IMR-90 (cell line): ENCODE measurements at regions not wholly inside any gene's neighbourhood (a gene's known extent, or its start where the extent isn't known, plus 50 kb on each side); places are given as distances from the start of the nearest gene placed in this dataset.

Source experiments
- ATAC-seq: fragments of 200-7000 bp; cut with Tn5 transposase; 2 replicates; pipeline ENCODE4 v1.9.1; 2020; ENCODE audit warnings: low read depth, mild to moderate bottlenecking, moderate library complexity
- BruUV-seq: library from RNA; stranded (reverse); fragments of 400-500 nt; replicated peaks from 2 replicates; lab custom pipeline; 2021; lab: Mats Ljungman, UMichigan
- CTCF ChIA-PET: fragments of 300-600 bp; formaldehyde crosslinking; extraction: SDS; loops from one replicate; lab custom pipeline; 2021; ENCODE audit warnings: antibody characterized with exemption; lab: Yijun Ruan, JAX
- POLR2A ChIA-PET: fragments of 300-600 bp; sonication (Branson Sonifier 250); formaldehyde crosslinking; loops from one replicate; lab custom pipeline; 2022; ENCODE audit warnings: antibody characterized with exemption; ENCODE audit not compliant: unreplicated experiment; lab: Charles Lee
- DNase-seq: peaks from one replicate; pipeline ENCODE4 v3.0.0; 2013
- H2AFZ ChIP-seq: replicated peaks from 2 replicates; pipeline ENCODE3; 2013; ENCODE audit warnings: low read length, mild to moderate bottlenecking; ENCODE audit not compliant: poor library complexity
- H2AK5ac ChIP-seq: 2 replicates; pipeline ENCODE4 v1.6.1; 2013; ENCODE audit warnings: low read depth, low read length, inconsistent platforms
- H2AK9ac ChIP-seq: replicated peaks from 2 replicates; pipeline ENCODE3; 2013; ENCODE audit warnings: mild to moderate bottlenecking, low read depth, low read length, moderate library complexity; ENCODE audit not compliant: poor library complexity
- H2BK120ac ChIP-seq: 2 replicates; pipeline ENCODE4 v1.6.1; 2013; ENCODE audit warnings: low read depth, low read length, inconsistent platforms
- H2BK15ac ChIP-seq: 3 replicates; pipeline ENCODE4 v1.6.1; 2013; ENCODE audit warnings: low read depth, low read length, inconsistent platforms
- H2BK20ac ChIP-seq: 2 replicates; pipeline ENCODE4 v1.6.1; 2013; ENCODE audit warnings: low read depth, mild to moderate bottlenecking, inconsistent platforms, low read length, moderate library complexity
- H2BK5ac ChIP-seq: 2 replicates; pipeline ENCODE4 v1.6.1; 2013; ENCODE audit warnings: mild to moderate bottlenecking, low read depth, low read length, inconsistent platforms; ENCODE audit not compliant: poor library complexity, severe bottlenecking
- H3K14ac ChIP-seq: replicated peaks from 2 replicates; pipeline ENCODE4 v1.6.1; 2013; ENCODE audit warnings: low read depth, low read length, inconsistent platforms
- H3K18ac ChIP-seq: 2 replicates; pipeline ENCODE4 v1.6.1; 2013; ENCODE audit warnings: low read depth, low read length, control low read depth
- H3K23ac ChIP-seq: 2 replicates; pipeline ENCODE4 v1.6.1; 2013; ENCODE audit warnings: low read depth, low read length, inconsistent platforms
- H3K27ac ChIP-seq: 2 replicates; pipeline ENCODE4 v1.5.1; 2013; ENCODE audit warnings: mild to moderate bottlenecking, control low read depth, low read length; ENCODE audit not compliant: insufficient read depth
- H3K27me3 ChIP-seq: 2 replicates; pipeline ENCODE4 v1.6.1; 2013; ENCODE audit warnings: low read length; ENCODE audit not compliant: control insufficient read depth, insufficient read depth
- H3K36me3 ChIP-seq: 2 replicates; pipeline ENCODE4 v1.6.1; 2013; ENCODE audit warnings: low read length, mixed read lengths; ENCODE audit not compliant: control insufficient read depth, insufficient read depth
- H3K4ac ChIP-seq: 2 replicates; pipeline ENCODE4 v1.6.1; 2013; ENCODE audit warnings: low read depth, low read length, inconsistent platforms
- H3K4me1 ChIP-seq: 2 replicates; pipeline ENCODE4 v1.6.1; 2013; ENCODE audit warnings: low read length, mixed read lengths; ENCODE audit not compliant: control insufficient read depth, insufficient read depth
- H3K4me2 ChIP-seq: 2 replicates; pipeline ENCODE4 v1.6.1; 2013; ENCODE audit warnings: low read depth, mild to moderate bottlenecking, control low read depth, low read length, moderate library complexity
- H3K4me3 ChIP-seq: 2 replicates; pipeline ENCODE4 v1.5.1; 2013; ENCODE audit warnings: low read depth, mild to moderate bottlenecking, control low read depth, low read length, moderate library complexity; ENCODE audit not compliant: insufficient read depth
- H3K56ac ChIP-seq: 2 replicates; pipeline ENCODE4 v1.6.1; 2013; ENCODE audit warnings: low read length, inconsistent platforms; ENCODE audit not compliant: insufficient read depth; ENCODE audit errors: extremely low read depth
- H3K79me1 ChIP-seq, 2 experiments: 2 replicates each; pipeline ENCODE4 v1.6.1; 2013; ENCODE audit warnings: low read length in 2 of 2, inconsistent platforms in 1 of 2, low read depth in 1 of 2
- H3K9ac ChIP-seq: 2 replicates; pipeline ENCODE4 v1.6.1; 2013; ENCODE audit warnings: low read depth, low read length, control low read depth
- H3K9me1 ChIP-seq: 2 replicates; pipeline ENCODE4 v1.6.1; 2013; ENCODE audit warnings: low read length, inconsistent platforms; ENCODE audit not compliant: insufficient read depth
- H3K9me3 ChIP-seq: 2 replicates; pipeline ENCODE4 v1.6.1; 2013; ENCODE audit warnings: low read length; ENCODE audit not compliant: control insufficient read depth, insufficient read depth
- H4K20me1 ChIP-seq: 2 replicates; pipeline ENCODE4 v1.6.1; 2013; ENCODE audit warnings: low read length, inconsistent platforms; ENCODE audit not compliant: insufficient read depth
- H4K5ac ChIP-seq: 2 replicates; pipeline ENCODE4 v1.6.1; 2013; ENCODE audit warnings: mild to moderate bottlenecking, low read depth, low read length, control low read depth
- H4K8ac ChIP-seq, 2 experiments: 2 replicates each; pipeline ENCODE4 v1.6.1; 2013; ENCODE audit warnings: low read depth in 2 of 2, low read length in 2 of 2, control low read depth in 1 of 2, inconsistent platforms in 1 of 2
- H4K91ac ChIP-seq: 2 replicates; pipeline ENCODE4 v1.6.1; 2013; ENCODE audit warnings: low read depth, low read length, inconsistent platforms; ENCODE audit not compliant: insufficient read depth
- CEBPB ChIP-seq: IDR thresholded peaks from 2 replicates; pipeline ENCODE4 v1.6.1; 2012; ENCODE audit warnings: low read depth, low read length, improper control_type of control experiment
- FOS ChIP-seq: fragments of 150-350 bp; IDR thresholded peaks from 2 replicates; pipeline ENCODE4 v1.6.1; 2016; ENCODE audit warnings: low read depth, low read length
- MAFK ChIP-seq: IDR thresholded peaks from 2 replicates; pipeline ENCODE4 v1.6.1; 2012; ENCODE audit warnings: low read depth, low read length, improper control_type of control experiment
- WGBS, 2 experiments: methylation state at CpG; one replicate each; pipeline versions ENCODE4 v1.1.5 to v1.1.7; 2013; ENCODE audit warnings: missing lambda C conversion rate in 2 of 2; ENCODE audit not compliant: insufficient read length in 1 of 2; ENCODE audit errors: extremely low coverage in 2 of 2; 5-methylcytosine and 5-hydroxymethylcytosine counted together
- dilution Hi-C: fragments of 300-500 bp; cut with HindIII; formaldehyde crosslinking; loops from one replicate; pipeline ENCODE4 v1.14.3; 2018; ENCODE audit warnings: low sequenced_read_pairs; ENCODE audit not compliant: unreplicated experiment
- in situ Hi-C: fragments of 300-500 bp; cut with MboI; formaldehyde crosslinking; loops from 3 replicates; pipeline ENCODE4 v1.14.3; 2019; ENCODE audit warnings: low sequenced_read_pairs, inconsistent platforms, mixed read lengths
- intact Hi-C: fragments of 100-400 bp; cut with micrococcal nuclease; formaldehyde crosslinking; loops from 2 replicates; pipeline ENCODE4 v1.10.0; 2022
- TF ChIP-seq, protein P1 (sequence below): fragments of 150-350 bp; IDR thresholded peaks from 2 replicates; pipeline ENCODE4 v1.6.1; 2016; ENCODE audit warnings: low read depth, mild to moderate bottlenecking, low read length, moderate library complexity, borderline replicate concordance

GRCh38 chr9:81083854-81084512 is 605.4 kb downstream of the TLE1 start:
- H2BK5ac ChIP-seq = no peak overlapping the region
- H3K36me3 ChIP-seq = no peaks in the 10 kb centered on the region
- BruUV-seq = no TSS peak
- peak; percentile 80 for DNase-seq
- no peak overlapping the region for H4K91ac ChIP-seq
- no peak overlapping the region for H3K27ac ChIP-seq
- H2AFZ ChIP-seq = no peak overlapping the region
- no peak overlapping the region for H3K14ac ChIP-seq
- H2BK120ac ChIP-seq = no peak overlapping the region
- no peaks in the 10 kb centered on the region for H3K9me1 ChIP-seq
- H3K79me1 ChIP-seq = no peaks in the 10 kb centered on the region
- H4K8ac ChIP-seq = no peak overlapping the region
- no peak overlapping the region for H2AK5ac ChIP-seq
- no peaks in the 10 kb centered on the region for H3K27me3 ChIP-seq
- no peak overlapping the region for H3K23ac ChIP-seq
- dilution Hi-C loops = no loop called here
- intact Hi-C loops = loop anchor here (5.0 kb wide), 1 partner anchor 603 kb away; the partner anchor contains the start of gene TLE1
- H3K18ac ChIP-seq = no peak overlapping the region
- H3K4me2 ChIP-seq = peak overlapping the region; percentile 70; the same call in 1 of the 2 replicates
- ChIA-PET POLR2A (no interaction called here), CTCF (no interaction called here)
- H3K9ac ChIP-seq = no peak overlapping the region
- no peak overlapping the region for H3K4ac ChIP-seq
- peak; percentile 66 for TF ChIP-seq MAFK
- TF ChIP-seq, protein P1, sequence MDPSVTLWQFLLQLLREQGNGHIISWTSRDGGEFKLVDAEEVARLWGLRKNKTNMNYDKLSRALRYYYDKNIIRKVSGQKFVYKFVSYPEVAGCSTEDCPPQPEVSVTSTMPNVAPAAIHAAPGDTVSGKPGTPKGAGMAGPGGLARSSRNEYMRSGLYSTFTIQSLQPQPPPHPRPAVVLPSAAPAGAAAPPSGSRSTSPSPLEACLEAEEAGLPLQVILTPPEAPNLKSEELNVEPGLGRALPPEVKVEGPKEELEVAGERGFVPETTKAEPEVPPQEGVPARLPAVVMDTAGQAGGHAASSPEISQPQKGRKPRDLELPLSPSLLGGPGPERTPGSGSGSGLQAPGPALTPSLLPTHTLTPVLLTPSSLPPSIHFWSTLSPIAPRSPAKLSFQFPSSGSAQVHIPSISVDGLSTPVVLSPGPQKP = no peak
- TF ChIP-seq CEBPB = 0 out of 2 replicates have a peak, but pooled peaks have one; percentile 6
- peak; percentile 65 for TF ChIP-seq FOS
- peaks cover 2% of the 10 kb centered on the region; the same call in 1 of the 2 replicates for H3K4me1 ChIP-seq
- H3K4me3 ChIP-seq = no peak overlapping the region
- no peak overlapping the region for H4K5ac ChIP-seq
- H2BK20ac ChIP-seq = no peak overlapping the region
- no peak overlapping the region for H3K56ac ChIP-seq
- WGBS, 2 experiments = no CpG with 5 or more reads among the region's 3 CpGs
- peak; percentile 48 for ATAC-seq
- no peak overlapping the region for H2AK9ac ChIP-seq
- H2BK15ac ChIP-seq = no peak overlapping the region
- in situ Hi-C loops = no loop called here
- no peaks in the 10 kb centered on the region for H4K20me1 ChIP-seq
- H3K9me3 ChIP-seq = no peaks in the 10 kb centered on the region
